GM13977 (cell line): ENCODE measurements at regions not wholly inside any gene's neighbourhood (a gene's known extent, or its start where the extent isn't known, plus 50 kb on each side); places are given as distances from the start of the nearest gene placed in this dataset.

Experiments used
- DNase-seq: peaks from one replicate; pipeline ENCODE4 v3.0.0; 2012; ENCODE audit warnings: low spot score
- CTCF ChIP-seq: IDR thresholded peaks from 2 replicates; pipeline ENCODE4 v1.5.1; 2012; ENCODE audit warnings: mild to moderate bottlenecking, control low read depth; ENCODE audit not compliant: insufficient read depth; ENCODE audit errors: extremely low read depth, missing control alignments
- in situ Hi-C: fragments of 300-500 bp; cut with MboI; formaldehyde crosslinking; loops from one replicate; pipeline ENCODE4 v1.12.0; 2022; ENCODE audit warnings: low sequenced_read_pairs, low pct_unique_long_range_greater_than_20kb, mixed read lengths, inconsistent platforms; ENCODE audit not compliant: unreplicated experiment

GRCh38 chr10:57776688-57777432 is 490.8 kb downstream of the IPMK start:
- TF ChIP-seq CTCF: no peak
- in situ Hi-C loops: no loop called here

GRCh38 chr10:57775250-57775649 is 492.4 kb downstream of the IPMK start:
- TF ChIP-seq CTCF: no peak
- in situ Hi-C loops: no loop called here
- DNase-seq: no peak

More at GRCh38 chr10:57776688-57777432, 490.8 kb downstream of the IPMK start:
- no peak for DNase-seq

DNA sequence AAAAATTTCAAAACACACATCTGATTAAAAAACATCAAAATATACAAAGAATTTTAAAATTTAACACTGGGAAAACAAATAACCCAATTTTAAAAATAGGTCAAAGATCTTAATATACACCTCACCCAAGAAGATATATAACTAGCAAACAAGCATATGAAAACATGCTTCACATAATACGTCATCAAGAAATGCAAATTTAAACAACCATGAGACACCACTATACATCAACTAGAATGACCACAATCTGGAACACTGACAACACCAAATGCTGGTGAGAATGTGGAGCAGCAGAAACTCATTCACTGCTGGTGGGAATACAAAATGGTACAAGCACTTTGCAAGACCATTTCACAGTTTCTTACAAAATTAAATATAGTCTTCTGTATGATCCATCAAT is 498.4 kb downstream of the IPMK start:
- no peak for DNase-seq
- in situ Hi-C loops: no loop called here
- TF ChIP-seq CTCF: no peak

DNA sequence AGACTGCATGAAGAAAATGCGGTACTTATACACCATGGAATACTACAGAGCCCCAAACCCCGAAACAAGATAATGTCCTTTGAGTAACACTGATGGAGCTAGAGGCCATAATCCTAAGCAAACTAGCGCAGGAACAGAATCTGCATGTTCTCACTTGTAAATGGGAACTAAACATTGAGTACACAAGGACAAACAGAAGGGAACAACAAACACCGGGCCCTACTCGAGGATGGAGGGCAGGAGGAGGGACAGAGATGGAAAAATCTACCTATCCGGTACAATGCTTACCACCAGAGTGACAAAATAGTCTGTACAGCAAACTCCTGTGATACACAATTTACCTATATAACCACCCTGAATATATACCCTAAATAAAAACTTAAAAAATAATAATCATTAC is 507.9 kb downstream of the IPMK start:
- no peak for TF ChIP-seq CTCF
- DNase-seq: no peak
- in situ Hi-C loops: no loop called here

DNA sequence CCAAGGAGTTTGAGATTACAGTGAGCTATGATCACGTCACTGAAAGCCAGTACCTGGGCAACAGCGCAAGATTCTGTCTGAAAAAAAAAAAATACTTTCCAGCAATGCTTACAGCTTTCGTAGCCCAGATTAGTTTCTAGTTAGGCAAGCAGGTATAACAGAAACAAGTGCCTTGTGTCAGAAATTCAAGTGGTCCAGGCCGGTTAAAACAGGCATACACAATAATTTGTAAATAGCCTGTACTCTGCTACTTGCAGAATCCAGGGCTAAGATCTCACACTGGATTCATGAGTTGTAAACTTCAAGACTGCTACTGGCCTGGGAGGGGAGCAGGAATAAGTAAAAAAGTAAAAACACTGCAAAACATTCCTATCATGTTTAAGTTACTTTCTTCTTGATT is 512.9 kb downstream of the IPMK start:
- no peak for TF ChIP-seq CTCF
- in situ Hi-C loops: no loop called here
- no peak for DNase-seq

GRCh38 chr10:57743711-57744110 is 524.0 kb downstream of the IPMK start:
- in situ Hi-C loops: no loop called here
- no peak for TF ChIP-seq CTCF
- no peak for DNase-seq
